Esophagus muscularis mucosa (tissue), 3 donors: ENCODE measurements at regions not wholly inside any gene's neighbourhood (a gene's known extent, or its start where the extent isn't known, plus 50 kb on each side); places are given as distances from the start of the nearest gene placed in this dataset.

ENCODE experiments used
- CTCF ChIP-seq, 3 experiments: fragments of 200-600 bp in 2 of 3; fragments of 450-650 bp in 1 of 3; sonication (generic) in 2 of 3; IDR thresholded peaks; one replicate each; pipeline ENCODE4 v1.5.1; 2017 to 2019; ENCODE audit warnings: antibody characterized with exemption in 3 of 3, mild to moderate bottlenecking in 2 of 3, moderate library complexity in 1 of 3
- POLR2AphosphoS5 ChIP-seq, 2 donors: sonication (generic); formaldehyde crosslinking; IDR thresholded peaks; one replicate each; pipeline ENCODE4 v1.6.1; 2017; ENCODE audit warnings: antibody characterized with exemption in 2 of 2

GRCh38 chr1:72896256-72896655 is 613.9 kb upstream of the NEGR1 start:
- TF ChIP-seq CTCF (IDR thresholded peaks at IDR 0.05): no peak
- TF ChIP-seq POLR2AphosphoS5 (IDR thresholded peaks at IDR 0.05): no peak
